Small intestine (tissue), 7 donors: ENCODE measurements at regions not wholly inside any gene's neighbourhood (a gene's known extent, or its start where the extent isn't known, plus 50 kb on each side); places are given as distances from the start of the nearest gene placed in this dataset.
"Not testable (repeated sequence)": the region's sequence is repeated elsewhere in the genome, so short reads cannot be mapped to it uniquely, and the experiment has no call there.

Experiments used
- DNase-seq, 2 donors: peaks; one replicate each; pipeline versions ENCODE4 v3.0.0 to v3.0.0-alpha.2; 2013
- FAIRE-seq: peaks from 2 replicates; lab custom pipeline; 2012; peaks lifted over from hg19 to GRCh38; lab: Jason Lieb, UNC
- H3K27ac ChIP-seq, 3 donors: one replicate each; pipeline ENCODE4 v1.5.1; 2013; ENCODE audit warnings: low read length in 2 of 3, mild to moderate bottlenecking in 2 of 3, control low read depth in 1 of 3, inconsistent platforms in 1 of 3, low read depth in 1 of 3, moderate library complexity in 1 of 3
- H3K27me3 ChIP-seq, 3 donors: one replicate each; pipeline ENCODE4 v1.6.1; 2013; ENCODE audit warnings: low read length in 3 of 3, inconsistent platforms in 1 of 3; ENCODE audit not compliant: control insufficient read depth in 3 of 3, insufficient read depth in 3 of 3
- H3K36me3 ChIP-seq, 3 donors: one replicate each; pipeline ENCODE4 v1.6.1; 2013; ENCODE audit warnings: low read length in 3 of 3, inconsistent platforms in 1 of 3, low read depth in 1 of 3, mild to moderate bottlenecking in 1 of 3, moderate library complexity in 1 of 3; ENCODE audit not compliant: control insufficient read depth in 3 of 3, insufficient read depth in 2 of 3
- H3K4me1 ChIP-seq, 3 donors: one replicate each; pipeline ENCODE4 v1.6.1; 2013; ENCODE audit warnings: low read length in 2 of 3, inconsistent platforms in 1 of 3, low read depth in 1 of 3, mild to moderate bottlenecking in 1 of 3, moderate library complexity in 1 of 3; ENCODE audit not compliant: control insufficient read depth in 3 of 3, insufficient read depth in 2 of 3
- H3K4me3 ChIP-seq, 3 donors: one replicate each; pipeline ENCODE4 v1.5.1; 2013; ENCODE audit warnings: low read length in 3 of 3, control low read depth in 1 of 3, inconsistent platforms in 1 of 3, low read depth in 1 of 3, mild to moderate bottlenecking in 1 of 3, moderate library complexity in 1 of 3
- H3K9me3 ChIP-seq, 2 donors: one replicate each; pipeline ENCODE4 v1.6.1; 2013; ENCODE audit warnings: low read depth in 1 of 2, low read length in 1 of 2; ENCODE audit not compliant: control insufficient read depth in 2 of 2, insufficient read depth in 1 of 2
- WGBS, 3 donors: extraction: QIAGEN DNeasy Blood & Tissue Kit; methylation state at CpG; one replicate each; pipeline ENCODE4 v1.1.7; 2013; 5-methylcytosine and 5-hydroxymethylcytosine counted together
- donor health status: healthy with polysubstance abuse.
- donor health status: control.
- donor health status: control.
- donor health status: Bipolar disorder and iron deficiency.
- donor health status: healthy.

DNA sequence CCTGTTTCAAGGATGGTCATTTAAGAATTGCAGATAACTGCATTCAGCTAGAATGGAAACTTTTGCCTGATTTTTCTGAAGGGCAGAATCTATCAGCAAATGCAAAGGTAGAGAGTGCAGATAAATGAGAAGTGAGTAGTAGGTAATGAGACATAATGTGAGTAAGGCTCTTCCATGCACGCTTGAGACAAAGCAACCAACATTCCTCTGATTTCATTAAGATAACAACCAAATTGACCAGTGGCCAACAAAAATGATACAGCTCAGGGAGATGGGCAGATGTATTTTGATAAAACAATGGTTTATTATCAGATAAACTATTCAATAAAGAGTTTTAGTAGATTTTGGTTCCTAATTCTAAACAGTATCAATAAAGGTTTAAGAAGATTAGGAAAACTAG, 404.4 kb upstream of the PBX1 start:
- H3K4me1 ChIP-seq, result no peaks in the 10 kb centered on the region
- FAIRE-seq (no peak), DNase-seq (no peak)
- no peaks in the 10 kb centered on the region for H3K27me3 ChIP-seq
- H3K27ac ChIP-seq, result no peak overlapping the region
- no peaks in the 10 kb centered on the region for H3K36me3 ChIP-seq
- no peaks in the 10 kb centered on the region for H3K9me3 ChIP-seq
- WGBS, 3 donors, result 74 to 89% (median 78%) methylated on average over 1 of the region's 1 CpG
- no peak overlapping the region for H3K4me3 ChIP-seq

GRCh38 chr1:164155347-164155746, 403.6 kb upstream of the PBX1 start:
- WGBS, 3 donors, result 56 to 69% (median 67%) methylated on average over 4 of the region's 4 CpGs
- H3K27me3 ChIP-seq, result no peaks in the 10 kb centered on the region
- no peak for DNase-seq
- H3K27ac ChIP-seq, result no peak overlapping the region
- H3K4me3 ChIP-seq, result no peak overlapping the region
- H3K36me3 ChIP-seq, result no peaks in the 10 kb centered on the region
- H3K4me1 ChIP-seq, result no peaks in the 10 kb centered on the region
- no peaks in the 10 kb centered on the region for H3K9me3 ChIP-seq
- no peak for FAIRE-seq

- no peaks in the 10 kb centered on the region for H3K4me1 ChIP-seq
- DNase-seq (no peak), FAIRE-seq (no peak)
- no peak overlapping the region for H3K4me3 ChIP-seq
- no peaks in the 10 kb centered on the region for H3K27me3 ChIP-seq
- no peaks in the 10 kb centered on the region for H3K9me3 ChIP-seq
- no peaks in the 10 kb centered on the region for H3K36me3 ChIP-seq
- 91 to 97% (median 95%) methylated on average over 1 of the region's 1 CpG for WGBS, 3 donors
- H3K27ac ChIP-seq, result no peak overlapping the region
These were observed 395.6 kb upstream of the PBX1 start for GRCh38 chr1:164163289-164163849.

DNA sequence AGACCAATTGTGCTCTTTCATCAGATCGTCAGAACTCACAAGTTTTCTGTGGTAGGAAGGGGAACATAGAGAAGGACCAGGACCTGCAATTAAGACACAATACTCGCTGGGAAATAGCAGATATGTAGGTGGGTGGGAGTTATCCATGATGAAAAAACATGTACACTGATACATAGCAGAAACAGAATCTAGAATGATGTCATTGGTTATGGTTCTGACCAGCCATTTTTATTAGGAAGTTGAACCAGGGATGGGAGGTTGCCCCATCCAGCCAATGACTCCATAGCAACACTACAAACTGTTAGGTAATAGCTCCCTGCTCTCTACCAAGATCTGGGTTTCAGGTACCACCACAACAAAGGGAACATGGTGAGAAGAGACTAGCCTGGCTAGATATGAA, 393.5 kb upstream of the PBX1 start:
- WGBS, 3 donors, result 79 to 85% (median 82%) methylated on average over 2 of the region's 2 CpGs
- no peak overlapping the region for H3K4me3 ChIP-seq
- no peak overlapping the region for H3K27ac ChIP-seq
- H3K4me1 ChIP-seq, result no peaks in the 10 kb centered on the region
- no peaks in the 10 kb centered on the region for H3K9me3 ChIP-seq
- no peak for FAIRE-seq
- H3K27me3 ChIP-seq, result no peaks in the 10 kb centered on the region
- DNase-seq, result no peak
- H3K36me3 ChIP-seq, result no peaks in the 10 kb centered on the region

GRCh38 chr1:164166454-164166853, 392.5 kb upstream of the PBX1 start:
- not testable (repeated sequence) for H3K4me3 ChIP-seq, H3K36me3 ChIP-seq, FAIRE-seq, H3K9me3 ChIP-seq, H3K27ac ChIP-seq, H3K27me3 ChIP-seq, H3K4me1 ChIP-seq
- peak; percentile 30 to 75 for DNase-seq
- 20 to 60% (median 45%) methylated on average over 6 of the region's 6 CpGs for WGBS, 3 donors

GRCh38 chr1:164177118-164177517, 381.9 kb upstream of the PBX1 start:
- peaks cover 0 to 2% (median 0%) of the 10 kb centered on the region in 3 donors for H3K4me1 ChIP-seq
- H3K4me3 ChIP-seq, result no peak overlapping the region
- H3K36me3 ChIP-seq, result no peaks in the 10 kb centered on the region
- no peak for DNase-seq
- H3K9me3 ChIP-seq, result no peaks in the 10 kb centered on the region
- H3K27me3 ChIP-seq, result no peaks in the 10 kb centered on the region
- WGBS, 3 donors, result 82 to 86% (median 86%) methylated on average over 2 of the region's 2 CpGs
- no peak for FAIRE-seq
- H3K27ac ChIP-seq, result no peak overlapping the region

- no peak for FAIRE-seq
- Histone ChIP-seq H3K27me3 (no peaks in the 10 kb centered on the region), H3K27ac (no peak overlapping the region), H3K4me3 (no peak overlapping the region), H3K4me1 (peaks cover 0 to 5% (median 0%) of the 10 kb centered on the region in 3 donors), H3K9me3 (no peaks in the 10 kb centered on the region), H3K36me3 (no peaks in the 10 kb centered on the region)
- DNase-seq, result peak in 1 of 2 donors; percentile 76
These were observed 378.2 kb upstream of the PBX1 start for GRCh38 chr1:164180824-164181223.

DNA sequence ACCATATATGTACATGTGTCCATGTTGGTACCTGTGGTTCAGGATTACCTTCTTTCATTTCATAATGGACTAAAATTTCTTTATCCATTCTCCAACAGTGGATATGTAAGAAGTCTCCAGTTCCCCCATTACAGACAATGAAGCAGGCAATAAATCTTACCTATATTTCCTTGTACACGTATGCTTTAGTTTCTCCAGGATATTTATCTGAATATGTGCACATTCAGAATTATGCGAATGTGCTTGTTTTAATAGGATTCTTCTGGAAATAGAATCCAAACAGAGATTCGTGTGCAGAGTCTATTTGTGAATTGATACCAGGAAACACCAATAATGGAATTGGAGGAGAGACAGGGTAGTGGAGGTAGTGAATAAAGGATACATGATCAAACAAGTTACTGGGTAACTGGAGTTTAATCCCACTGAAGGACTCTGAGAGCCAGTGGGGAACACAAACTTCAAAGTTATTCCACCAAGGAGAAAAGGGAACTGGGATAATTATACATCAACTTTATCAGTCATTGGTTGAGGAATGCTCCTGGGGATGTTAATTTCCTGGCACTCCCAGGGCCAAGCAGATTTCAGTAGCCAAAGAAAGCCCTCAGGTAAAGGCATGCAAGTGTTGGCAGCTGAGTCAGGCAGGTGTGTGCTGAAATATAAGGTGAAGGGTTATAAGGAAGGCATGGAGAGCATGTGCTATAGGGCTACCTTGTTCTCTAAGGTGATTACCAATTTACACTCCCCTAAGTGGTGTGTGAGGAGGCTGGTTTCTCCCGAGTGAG, 374.9 kb upstream of the PBX1 start:
- Histone ChIP-seq H3K4me1 (peaks cover 0 to 9% (median 7%) of the 10 kb centered on the region in 3 donors), H3K36me3 (no peaks in the 10 kb centered on the region), H3K27me3 (no peaks in the 10 kb centered on the region), H3K27ac (peak overlapping the region in 1 of 3 donors; percentile 32), H3K4me3 (no peak overlapping the region), H3K9me3 (no peaks in the 10 kb centered on the region)
- peak; percentile 41 for FAIRE-seq
- WGBS, 3 donors, result 15 to 53% (median 37%) methylated on average over 4 of the region's 4 CpGs
- DNase-seq, result peak; percentile 8 to 86
